IMR-90 (cell line): ENCODE measurements at regions not wholly inside any gene's neighbourhood (a gene's known extent, or its start where the extent isn't known, plus 50 kb on each side); places are given as distances from the start of the nearest gene placed in this dataset.

ENCODE experiments used
- ATAC-seq: fragments of 200-7000 bp; cut with Tn5 transposase; 2 replicates; pipeline ENCODE4 v1.9.1; 2020; ENCODE audit warnings: low read depth, mild to moderate bottlenecking, moderate library complexity
- BruUV-seq: library from RNA; stranded (reverse); fragments of 400-500 nt; replicated peaks from 2 replicates; lab custom pipeline; 2021; lab: Mats Ljungman, UMichigan
- CTCF ChIA-PET: fragments of 300-600 bp; formaldehyde crosslinking; extraction: SDS; loops from one replicate; lab custom pipeline; 2021; ENCODE audit warnings: antibody characterized with exemption; lab: Yijun Ruan, JAX
- POLR2A ChIA-PET: fragments of 300-600 bp; sonication (Branson Sonifier 250); formaldehyde crosslinking; loops from one replicate; lab custom pipeline; 2022; ENCODE audit warnings: antibody characterized with exemption; ENCODE audit not compliant: unreplicated experiment; lab: Charles Lee
- DNase-seq: peaks from one replicate; pipeline ENCODE4 v3.0.0; 2013
- H2AFZ ChIP-seq: replicated peaks from 2 replicates; pipeline ENCODE3; 2013; ENCODE audit warnings: low read length, mild to moderate bottlenecking; ENCODE audit not compliant: poor library complexity
- H2AK5ac ChIP-seq: 2 replicates; pipeline ENCODE4 v1.6.1; 2013; ENCODE audit warnings: low read depth, low read length, inconsistent platforms
- H2AK9ac ChIP-seq: replicated peaks from 2 replicates; pipeline ENCODE3; 2013; ENCODE audit warnings: mild to moderate bottlenecking, low read depth, low read length, moderate library complexity; ENCODE audit not compliant: poor library complexity
- H2BK120ac ChIP-seq: 2 replicates; pipeline ENCODE4 v1.6.1; 2013; ENCODE audit warnings: low read depth, low read length, inconsistent platforms
- H2BK15ac ChIP-seq: 3 replicates; pipeline ENCODE4 v1.6.1; 2013; ENCODE audit warnings: low read depth, low read length, inconsistent platforms
- H2BK20ac ChIP-seq: 2 replicates; pipeline ENCODE4 v1.6.1; 2013; ENCODE audit warnings: low read depth, mild to moderate bottlenecking, inconsistent platforms, low read length, moderate library complexity
- H2BK5ac ChIP-seq: 2 replicates; pipeline ENCODE4 v1.6.1; 2013; ENCODE audit warnings: mild to moderate bottlenecking, low read depth, low read length, inconsistent platforms; ENCODE audit not compliant: poor library complexity, severe bottlenecking
- H3K14ac ChIP-seq: replicated peaks from 2 replicates; pipeline ENCODE4 v1.6.1; 2013; ENCODE audit warnings: low read depth, low read length, inconsistent platforms
- H3K18ac ChIP-seq: 2 replicates; pipeline ENCODE4 v1.6.1; 2013; ENCODE audit warnings: low read depth, low read length, control low read depth
- H3K23ac ChIP-seq: 2 replicates; pipeline ENCODE4 v1.6.1; 2013; ENCODE audit warnings: low read depth, low read length, inconsistent platforms
- H3K27ac ChIP-seq: 2 replicates; pipeline ENCODE4 v1.5.1; 2013; ENCODE audit warnings: mild to moderate bottlenecking, control low read depth, low read length; ENCODE audit not compliant: insufficient read depth
- H3K27me3 ChIP-seq: 2 replicates; pipeline ENCODE4 v1.6.1; 2013; ENCODE audit warnings: low read length; ENCODE audit not compliant: control insufficient read depth, insufficient read depth
- H3K36me3 ChIP-seq: 2 replicates; pipeline ENCODE4 v1.6.1; 2013; ENCODE audit warnings: low read length, mixed read lengths; ENCODE audit not compliant: control insufficient read depth, insufficient read depth
- H3K4ac ChIP-seq: 2 replicates; pipeline ENCODE4 v1.6.1; 2013; ENCODE audit warnings: low read depth, low read length, inconsistent platforms
- H3K4me1 ChIP-seq: 2 replicates; pipeline ENCODE4 v1.6.1; 2013; ENCODE audit warnings: low read length, mixed read lengths; ENCODE audit not compliant: control insufficient read depth, insufficient read depth
- H3K4me2 ChIP-seq: 2 replicates; pipeline ENCODE4 v1.6.1; 2013; ENCODE audit warnings: low read depth, mild to moderate bottlenecking, control low read depth, low read length, moderate library complexity
- H3K4me3 ChIP-seq: 2 replicates; pipeline ENCODE4 v1.5.1; 2013; ENCODE audit warnings: low read depth, mild to moderate bottlenecking, control low read depth, low read length, moderate library complexity; ENCODE audit not compliant: insufficient read depth
- H3K56ac ChIP-seq: 2 replicates; pipeline ENCODE4 v1.6.1; 2013; ENCODE audit warnings: low read length, inconsistent platforms; ENCODE audit not compliant: insufficient read depth; ENCODE audit errors: extremely low read depth
- H3K79me1 ChIP-seq, 2 experiments: 2 replicates each; pipeline ENCODE4 v1.6.1; 2013; ENCODE audit warnings: low read length in 2 of 2, inconsistent platforms in 1 of 2, low read depth in 1 of 2
- H3K9ac ChIP-seq: 2 replicates; pipeline ENCODE4 v1.6.1; 2013; ENCODE audit warnings: low read depth, low read length, control low read depth
- H3K9me1 ChIP-seq: 2 replicates; pipeline ENCODE4 v1.6.1; 2013; ENCODE audit warnings: low read length, inconsistent platforms; ENCODE audit not compliant: insufficient read depth
- H3K9me3 ChIP-seq: 2 replicates; pipeline ENCODE4 v1.6.1; 2013; ENCODE audit warnings: low read length; ENCODE audit not compliant: control insufficient read depth, insufficient read depth
- H4K20me1 ChIP-seq: 2 replicates; pipeline ENCODE4 v1.6.1; 2013; ENCODE audit warnings: low read length, inconsistent platforms; ENCODE audit not compliant: insufficient read depth
- H4K5ac ChIP-seq: 2 replicates; pipeline ENCODE4 v1.6.1; 2013; ENCODE audit warnings: mild to moderate bottlenecking, low read depth, low read length, control low read depth
- H4K8ac ChIP-seq, 2 experiments: 2 replicates each; pipeline ENCODE4 v1.6.1; 2013; ENCODE audit warnings: low read depth in 2 of 2, low read length in 2 of 2, control low read depth in 1 of 2, inconsistent platforms in 1 of 2
- H4K91ac ChIP-seq: 2 replicates; pipeline ENCODE4 v1.6.1; 2013; ENCODE audit warnings: low read depth, low read length, inconsistent platforms; ENCODE audit not compliant: insufficient read depth
- POLR2A ChIP-seq: IDR thresholded peaks from 2 replicates; pipeline ENCODE4 v1.6.1; 2012; ENCODE audit warnings: mild to moderate bottlenecking, low read depth, low read length
- WGBS, 2 experiments: methylation state at CpG; one replicate each; pipeline versions ENCODE4 v1.1.5 to v1.1.7; 2013; ENCODE audit warnings: missing lambda C conversion rate in 2 of 2; ENCODE audit not compliant: insufficient read length in 1 of 2; ENCODE audit errors: extremely low coverage in 2 of 2; 5-methylcytosine and 5-hydroxymethylcytosine counted together
- dilution Hi-C: fragments of 300-500 bp; cut with HindIII; formaldehyde crosslinking; loops from one replicate; pipeline ENCODE4 v1.14.3; 2018; ENCODE audit warnings: low sequenced_read_pairs; ENCODE audit not compliant: unreplicated experiment
- in situ Hi-C: fragments of 300-500 bp; cut with MboI; formaldehyde crosslinking; loops from 3 replicates; pipeline ENCODE4 v1.14.3; 2019; ENCODE audit warnings: low sequenced_read_pairs, inconsistent platforms, mixed read lengths
- intact Hi-C: fragments of 100-400 bp; cut with micrococcal nuclease; formaldehyde crosslinking; loops from 2 replicates; pipeline ENCODE4 v1.10.0; 2022

DNA sequence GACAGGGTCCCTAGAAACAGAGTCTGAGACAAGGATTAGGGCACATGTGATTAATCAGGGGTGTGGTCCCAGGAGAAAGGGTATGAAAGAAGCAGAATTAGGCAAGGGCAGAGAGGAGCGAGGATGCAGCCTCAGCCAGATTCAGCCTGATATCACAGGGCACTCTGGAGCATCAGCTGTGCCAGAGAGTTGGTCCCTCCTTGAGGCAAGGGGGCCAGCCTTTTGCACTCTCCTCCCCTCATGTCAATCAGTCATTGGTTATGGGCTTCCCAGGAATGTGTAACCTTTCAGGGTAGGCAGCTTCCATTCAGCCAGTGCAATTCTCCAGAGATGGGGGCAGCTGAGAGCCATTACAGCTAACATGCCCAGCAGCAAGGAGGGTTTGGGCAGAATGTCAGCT, 152.6 kb upstream of the LHX1 start:
- Histone ChIP-seq H3K56ac (no peak overlapping the region), H3K23ac (no peak overlapping the region), H3K4me2 (no peak overlapping the region), H3K4me3 (no peak overlapping the region), H3K79me1 (no peaks in the 10 kb centered on the region), H2AFZ (no peak overlapping the region), H3K9me1 (no peaks in the 10 kb centered on the region), H4K91ac (no peak overlapping the region), H3K36me3 (no peaks in the 10 kb centered on the region), H2BK120ac (no peak overlapping the region), H2BK20ac (no peak overlapping the region), H4K5ac (no peak overlapping the region), H3K9me3 (no peaks in the 10 kb centered on the region), H2BK15ac (no peak overlapping the region), H3K9ac (no peak overlapping the region), H2BK5ac (no peak overlapping the region), H4K8ac (no peak overlapping the region), H3K18ac (no peak overlapping the region), H2AK5ac (no peak overlapping the region), H3K27ac (no peak overlapping the region), H3K4me1 (no peaks in the 10 kb centered on the region), H3K4ac (no peak overlapping the region), H3K27me3 (no peaks in the 10 kb centered on the region; the same call in 1 of the 2 replicates), H2AK9ac (no peak overlapping the region), H4K20me1 (no peaks in the 10 kb centered on the region), H3K14ac (no peak overlapping the region)
- whole genome bisulfite sequencing, 2 experiments, result no CpG with 5 or more reads among the region's 1 CpG
- intact Hi-C loops, result no loop called here
- in situ Hi-C loops, result no loop called here
- no TSS peak for BruUV-seq
- TF ChIP-seq POLR2A, result no peak
- dilution Hi-C loops, result no loop called here
- CTCF ChIA-PET, result no interaction called here
- POLR2A ChIA-PET, result no interaction called here
- ATAC-seq (no peak), DNase-seq (no peak)
